Prostate gland (tissue), 2 donors: ENCODE measurements at regions not wholly inside any gene's neighbourhood (a gene's known extent, or its start where the extent isn't known, plus 50 kb on each side); places are given as distances from the start of the nearest gene placed in this dataset.

Source experiments
- CTCF ChIP-seq, 4 experiments: fragments of 200-600 bp in 2 of 4; fragments of 450-650 bp in 2 of 4; sonication (generic) in 2 of 4; IDR thresholded peaks; 1 replicate in 3 of 4; 2 replicates in 1 of 4; pipeline ENCODE4 v1.5.1; 2016 to 2019; ENCODE audit warnings: antibody characterized with exemption in 4 of 4, mild to moderate bottlenecking in 2 of 4, moderate library complexity in 2 of 4
- POLR2A ChIP-seq: fragments of 450-650 bp; IDR thresholded peaks from one replicate; pipeline ENCODE4 v1.6.1; 2016; ENCODE audit warnings: antibody characterized with exemption, mild to moderate bottlenecking
- POLR2AphosphoS5 ChIP-seq: sonication (generic); formaldehyde crosslinking; IDR thresholded peaks from one replicate; pipeline ENCODE4 v1.6.1; 2017; ENCODE audit warnings: antibody characterized with exemption

GRCh38 chr5:88393042-88393441, 124.4 kb upstream of the TMEM161B start:
- no peak for TF ChIP-seq POLR2AphosphoS5
- no peak for TF ChIP-seq CTCF (IDR thresholded peaks at IDR 0.05)
- no peak for TF ChIP-seq POLR2A
